HG03558 (cell line): ENCODE measurements at regions not wholly inside any gene's neighbourhood (a gene's known extent, or its start where the extent isn't known, plus 50 kb on each side); places are given as distances from the start of the nearest gene placed in this dataset.

Source experiments
- ATAC-seq: cut with Tn5 transposase; IDR thresholded peaks from one replicate; pipeline ENCODE4 v1.9.1; 2021; ENCODE audit warnings: moderate number of reproducible peaks; ENCODE audit not compliant: unreplicated experiment; ENCODE audit errors: extremely low read depth

DNA sequence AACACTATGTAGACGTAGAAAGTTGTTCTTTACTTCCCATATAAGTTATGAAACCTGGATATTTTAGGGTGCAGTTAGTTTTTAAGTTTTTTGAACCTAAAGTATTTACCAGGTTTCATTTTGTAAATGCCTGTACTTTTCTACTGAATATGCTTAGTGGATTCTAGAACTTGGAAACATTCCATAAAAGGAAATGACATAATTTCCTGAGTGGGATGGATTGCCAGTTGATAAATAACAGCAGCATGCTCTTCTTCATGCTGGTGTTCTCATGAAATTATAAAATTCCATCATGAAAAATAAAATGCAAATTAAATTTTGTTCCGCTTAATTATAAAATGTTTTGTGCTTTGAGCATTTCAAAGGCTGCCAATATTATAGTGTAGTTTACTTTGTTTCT, 362.2 kb upstream of the PCDH20 start:
- ATAC-seq = no peak

DNA sequence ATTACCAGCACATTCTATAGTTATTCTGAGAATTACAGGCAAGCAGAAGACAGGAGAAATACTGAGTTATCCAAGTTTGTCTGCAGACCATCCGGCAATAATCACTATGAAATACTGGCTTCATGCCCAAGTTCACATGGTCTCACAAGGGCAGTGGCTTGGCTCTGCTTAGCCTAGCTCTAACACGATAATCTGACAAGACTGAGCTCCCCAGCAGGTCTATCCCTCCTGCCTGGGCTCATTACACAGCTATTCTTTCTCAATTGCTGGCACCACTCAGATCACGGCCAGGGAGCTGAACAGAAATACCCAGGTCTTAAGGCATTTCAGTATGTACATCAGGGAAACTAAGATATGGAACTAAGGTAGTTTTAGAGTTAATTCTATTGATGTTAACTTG, 361.6 kb upstream of the PCDH20 start:
- ATAC-seq = no peak

DNA sequence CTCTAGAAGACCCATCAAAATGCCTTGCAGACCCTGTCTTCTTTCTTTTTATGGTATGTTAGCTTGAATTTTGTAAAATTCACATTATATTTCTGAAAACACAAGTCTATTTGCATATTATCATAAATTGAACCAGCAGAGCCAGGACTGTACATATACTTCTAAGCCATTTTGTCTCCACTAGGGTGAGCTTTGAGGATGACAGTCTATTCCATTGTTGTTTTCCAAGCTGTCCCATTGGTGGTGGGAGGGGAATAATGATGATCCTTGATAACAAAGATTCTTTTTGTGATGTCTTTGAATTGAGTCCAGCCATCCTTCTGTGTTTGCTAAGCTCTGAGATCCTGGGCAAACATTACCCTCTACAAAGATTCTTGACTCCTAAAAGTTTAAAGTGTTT, 359.3 kb upstream of the PCDH20 start:
- no peak for ATAC-seq

DNA sequence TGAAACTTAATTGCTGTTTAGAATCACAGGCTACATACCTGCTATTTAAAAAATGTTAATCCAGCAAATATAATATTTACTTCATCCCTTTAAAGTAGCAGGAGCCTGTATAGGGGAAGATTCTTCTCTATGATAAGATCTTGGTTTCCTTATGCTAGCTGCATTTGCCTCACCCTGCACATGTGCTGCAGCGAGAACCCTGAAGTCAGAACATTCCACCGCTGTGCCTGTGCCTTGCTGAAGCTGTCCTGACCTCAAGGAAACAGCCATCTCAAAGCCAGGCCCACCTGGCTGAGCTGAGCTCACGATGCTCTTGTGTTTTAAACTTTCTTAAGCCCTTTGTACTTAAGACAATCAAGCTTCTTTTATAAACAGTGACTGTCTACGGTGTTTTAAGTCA, 355.0 kb upstream of the PCDH20 start:
- ATAC-seq = no peak

DNA sequence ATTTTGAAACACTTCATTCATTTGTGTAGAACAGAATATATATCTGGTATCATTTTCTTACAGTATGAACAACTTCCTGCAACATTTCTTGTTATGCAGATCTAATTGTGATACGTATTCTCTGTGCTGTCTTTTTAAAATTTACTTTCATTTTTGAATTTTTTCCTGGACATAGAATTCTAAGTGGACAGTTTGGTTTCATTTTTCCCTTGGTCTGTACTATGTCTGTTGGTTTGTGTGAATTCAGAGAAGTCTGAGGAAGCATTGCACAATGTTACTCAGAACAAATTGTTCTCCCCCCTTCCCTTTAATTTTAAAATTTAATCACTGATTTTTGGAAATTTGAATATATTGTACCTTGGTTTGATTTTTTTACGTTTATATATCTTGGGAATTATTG, 352.5 kb upstream of the PCDH20 start:
- no peak for ATAC-seq

DNA sequence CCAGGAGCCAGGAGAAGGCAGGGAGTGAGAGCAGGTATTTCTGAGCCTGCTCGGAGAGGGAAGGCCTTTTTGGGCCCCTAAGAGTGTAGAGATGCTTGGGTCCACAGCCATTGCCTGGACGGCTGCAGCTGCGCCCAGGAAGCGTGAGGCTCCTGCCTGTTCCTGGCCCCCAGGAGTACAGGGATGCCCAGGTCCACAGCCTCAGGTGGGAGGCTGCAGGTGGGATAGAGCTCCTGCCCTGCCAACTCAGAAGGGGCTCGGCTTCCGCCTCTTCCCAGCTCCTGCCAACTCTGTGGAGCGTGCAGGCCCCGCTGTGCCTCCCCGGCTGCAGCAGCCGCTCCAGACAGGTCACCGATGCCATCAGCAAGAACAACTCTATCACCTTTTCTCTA, 351.0 kb upstream of the PCDH20 start:
- ATAC-seq = no peak

DNA sequence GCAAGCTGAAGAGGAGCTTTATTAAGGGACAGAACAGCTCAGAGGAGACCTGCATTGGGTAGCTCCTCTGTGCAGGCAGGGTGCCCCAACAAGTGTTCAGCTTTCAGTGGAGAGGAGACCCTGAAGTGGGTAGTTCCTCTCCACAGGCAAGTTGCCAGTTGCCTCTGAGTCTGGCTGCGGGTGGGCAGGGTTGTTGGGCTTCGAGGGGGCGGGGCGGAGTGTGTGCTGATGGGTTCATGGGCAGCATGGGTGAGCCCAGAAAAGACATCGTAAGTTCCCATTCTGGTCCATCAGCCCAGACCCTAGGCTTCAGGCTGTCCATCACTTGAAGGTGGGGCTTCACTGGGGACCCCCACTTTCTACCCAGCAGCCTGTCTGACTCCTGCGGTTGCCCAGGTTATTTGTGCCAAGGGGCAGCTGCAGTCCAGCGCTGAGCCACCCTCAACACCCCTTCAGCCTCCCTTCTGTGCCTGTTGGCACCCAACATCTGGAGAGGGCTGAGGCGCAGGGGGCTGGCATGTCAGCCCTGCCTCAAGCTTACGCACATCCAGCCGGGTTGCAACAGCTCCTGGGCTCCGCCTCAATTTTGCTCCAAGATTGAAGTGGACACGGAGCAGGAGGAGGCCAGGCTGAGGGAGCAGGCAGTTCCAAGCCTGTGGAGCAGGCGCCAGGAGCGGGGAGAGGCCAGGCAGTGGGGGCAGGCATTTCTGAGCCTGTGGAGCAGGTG, 350.5 kb upstream of the PCDH20 start:
- ATAC-seq = no peak

DNA sequence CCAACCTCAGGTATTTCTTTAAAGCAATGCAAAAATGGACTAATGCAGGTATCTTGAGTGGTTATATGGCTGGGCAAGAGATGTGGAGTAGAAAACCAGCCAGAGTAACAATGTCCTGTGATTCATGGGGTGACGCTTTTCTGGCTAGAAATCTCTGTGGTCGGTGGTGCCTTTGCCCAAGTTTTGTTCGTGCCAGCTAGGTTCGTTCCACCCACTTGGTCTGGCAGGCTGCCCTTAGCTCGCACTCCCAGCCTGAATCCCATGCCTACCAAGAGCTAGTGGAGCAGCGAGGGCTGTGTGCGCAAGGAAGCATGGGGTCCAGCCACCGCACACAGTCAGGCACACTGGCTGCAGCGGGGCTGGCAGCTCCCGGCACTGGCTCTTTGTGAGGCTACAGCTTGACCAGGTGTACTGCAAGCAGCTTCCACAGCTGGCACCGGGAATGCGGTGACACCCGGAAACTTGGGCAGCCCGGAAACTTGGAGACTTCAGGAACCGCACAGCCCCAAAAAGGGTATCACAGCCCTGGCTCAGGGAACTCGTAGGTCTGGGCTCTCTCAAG, 349.6 kb upstream of the PCDH20 start:
- ATAC-seq = no peak

DNA sequence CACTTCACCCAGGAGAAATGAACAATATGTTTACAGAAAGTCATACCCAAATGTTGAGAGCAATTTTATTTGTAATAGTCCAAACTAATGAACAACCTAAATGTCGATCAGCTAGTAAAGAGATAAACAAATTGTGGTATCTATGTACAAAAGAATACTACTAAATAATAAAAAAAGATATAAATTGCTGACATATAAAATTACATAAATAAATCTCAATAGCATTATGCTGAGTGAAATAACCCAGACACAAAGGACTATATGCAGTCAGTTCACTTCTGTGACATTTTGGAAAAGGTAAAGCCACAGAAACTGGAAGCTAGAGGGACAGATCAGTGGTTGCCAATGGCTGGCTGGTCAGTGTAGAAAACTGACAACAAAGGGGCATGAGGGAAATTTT, 346.0 kb upstream of the PCDH20 start:
- no peak for ATAC-seq

DNA sequence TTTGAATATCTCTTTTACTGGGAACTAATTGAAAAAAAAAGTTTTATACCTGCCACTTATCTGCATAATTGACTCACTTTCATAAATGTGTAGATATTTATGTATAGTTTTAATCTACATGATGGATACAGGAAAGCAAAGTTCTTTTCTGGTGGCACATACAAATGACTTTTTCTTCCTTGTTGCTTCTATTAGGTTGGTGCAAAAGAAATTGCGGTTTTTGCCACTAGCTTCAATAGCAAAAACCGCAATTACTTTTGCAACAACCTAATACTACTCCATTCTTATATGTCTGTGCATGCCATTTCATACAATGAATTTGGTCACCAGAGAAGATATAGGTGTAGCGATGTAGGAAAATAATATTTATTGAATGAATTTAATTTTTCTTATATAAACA, 344.5 kb upstream of the PCDH20 start:
- no peak for ATAC-seq

DNA sequence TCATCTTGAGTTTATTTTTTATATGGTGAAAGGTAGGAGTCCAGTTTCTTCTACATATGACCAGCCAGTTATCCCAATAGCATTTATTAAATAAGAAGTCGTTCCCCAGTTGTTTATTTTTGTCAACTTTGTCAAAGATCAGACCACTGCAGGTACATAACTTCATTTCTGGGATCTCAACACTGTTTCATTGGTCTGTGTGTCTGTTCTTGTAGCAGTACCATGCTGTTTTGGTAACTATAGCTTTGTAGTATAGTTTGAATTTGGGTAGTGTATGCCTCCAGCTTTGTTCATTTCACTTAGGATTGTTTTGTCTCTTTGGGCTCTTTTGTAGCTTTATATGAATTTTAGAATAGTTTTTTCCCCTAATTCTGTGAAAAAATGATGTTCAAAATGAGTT, 340.4 kb upstream of the PCDH20 start:
- no peak for ATAC-seq

DNA sequence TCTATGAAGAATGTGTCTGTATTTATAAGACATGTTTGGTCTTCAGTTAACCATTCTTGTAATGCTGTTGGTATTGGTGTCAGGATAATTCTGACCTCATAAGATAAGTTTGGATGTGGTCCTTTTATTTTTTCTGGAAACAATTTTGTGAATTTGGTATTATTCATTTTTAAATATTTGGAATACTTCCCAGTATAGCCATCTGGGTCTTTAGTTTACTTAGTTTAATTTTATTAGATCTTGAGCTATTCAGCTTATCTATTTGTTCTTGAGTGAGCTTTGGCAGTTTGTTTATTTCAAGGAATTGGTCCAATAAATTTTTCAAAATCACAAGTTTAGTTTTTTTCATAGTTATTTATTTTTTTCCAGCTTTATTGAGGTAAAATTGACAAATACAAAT, 335.4 kb upstream of the PCDH20 start:
- no peak for ATAC-seq

DNA sequence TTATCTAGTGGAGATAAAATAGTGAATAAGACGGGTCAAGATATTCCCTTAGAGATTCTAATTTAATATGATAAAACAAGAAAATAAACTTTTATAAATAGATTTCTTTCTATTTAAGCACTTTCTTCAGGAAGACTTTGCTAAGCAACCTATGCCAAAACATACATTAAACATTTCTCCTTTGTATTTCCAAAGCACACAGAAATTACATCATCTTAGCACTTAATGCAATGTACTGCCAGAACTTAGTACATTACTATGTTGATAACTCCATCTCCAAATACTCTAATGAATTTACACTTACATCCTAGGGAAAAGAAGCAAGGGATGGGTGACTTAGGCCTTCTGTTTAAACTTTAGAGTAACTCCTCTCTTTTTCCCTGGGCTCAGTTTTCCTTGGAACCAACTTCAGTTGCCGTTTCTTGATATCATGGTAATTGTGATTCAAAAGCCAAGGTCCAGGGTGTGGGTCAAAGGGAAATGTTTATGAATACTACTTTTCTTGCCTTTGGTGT, 322.6 kb upstream of the PCDH20 start:
- ATAC-seq = no peak

DNA sequence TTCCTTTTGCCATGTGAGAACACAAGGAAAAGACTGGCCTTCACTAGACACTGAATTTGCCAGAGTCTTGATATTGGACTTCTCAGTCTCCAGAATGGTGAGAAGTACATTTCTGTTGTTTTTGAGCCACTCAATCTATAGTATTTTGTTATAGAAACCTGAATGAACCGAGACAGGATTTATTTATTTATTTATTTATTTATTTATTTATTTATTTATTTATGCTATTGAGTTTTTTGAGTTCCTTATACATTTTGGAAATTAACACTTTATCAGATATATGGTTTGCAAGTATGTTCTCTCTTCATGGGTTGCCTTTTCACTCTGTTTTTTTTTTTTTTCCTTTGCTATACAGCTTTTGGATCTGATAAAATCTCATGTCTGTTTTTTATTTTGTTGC, 319.0 kb upstream of the PCDH20 start:
- ATAC-seq = no peak

DNA sequence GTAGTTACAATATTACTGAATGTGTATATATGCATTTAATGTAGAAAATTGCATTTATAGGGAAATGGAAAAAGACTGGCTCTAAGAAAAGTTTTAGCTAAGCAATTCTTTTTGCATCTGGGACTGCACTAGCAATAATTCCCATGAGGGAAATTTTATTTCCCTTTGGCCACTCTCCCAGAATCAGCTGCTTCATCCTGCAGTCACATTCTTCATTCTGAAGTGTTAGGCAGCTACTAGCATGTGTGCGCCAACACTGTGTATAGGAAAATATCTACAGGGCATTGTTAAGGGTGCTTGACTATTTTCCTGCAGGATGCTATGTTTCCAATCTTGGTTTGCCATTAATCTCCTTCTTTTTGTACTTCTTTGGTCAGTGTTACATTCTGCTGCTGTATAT, 312.8 kb upstream of the PCDH20 start:
- ATAC-seq = no peak

DNA sequence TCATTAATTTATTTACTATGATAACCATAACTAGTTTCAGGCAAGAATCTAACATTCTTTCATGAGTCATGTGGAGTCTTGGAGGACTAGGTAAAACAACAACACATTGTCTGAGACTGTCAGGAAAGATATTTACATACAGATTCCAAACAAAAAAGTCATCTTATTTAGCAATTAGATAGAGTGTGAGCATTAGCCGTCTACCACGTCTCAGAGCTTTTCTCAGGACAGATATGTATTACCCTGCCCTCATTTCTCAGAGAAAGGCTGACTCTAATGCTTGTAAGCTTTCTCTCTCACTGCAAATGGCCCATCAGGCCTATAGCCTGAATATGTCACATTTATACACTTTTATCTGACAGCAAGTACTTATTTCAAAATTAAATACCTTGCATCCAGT, 312.1 kb upstream of the PCDH20 start:
- no peak for ATAC-seq

DNA sequence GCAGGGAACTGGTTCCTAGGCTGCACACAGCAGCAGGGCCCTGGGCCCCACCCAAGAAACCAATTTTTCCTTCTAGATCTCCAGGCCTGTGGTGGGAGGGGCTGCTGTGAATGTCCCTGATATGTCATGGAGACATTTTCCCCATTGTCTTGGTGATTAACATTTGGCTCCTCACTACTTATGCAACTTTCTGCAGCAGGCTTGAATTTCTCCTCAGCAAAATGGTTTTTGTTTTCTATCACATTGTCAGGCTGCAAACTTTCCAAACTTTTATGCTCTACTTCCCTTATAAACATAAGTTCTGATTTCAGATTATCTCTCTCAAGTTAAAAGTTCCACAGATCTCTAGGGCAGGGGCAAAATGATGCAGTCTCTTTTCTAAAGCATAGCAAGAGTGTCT, 310.2 kb upstream of the PCDH20 start:
- ATAC-seq = no peak

DNA sequence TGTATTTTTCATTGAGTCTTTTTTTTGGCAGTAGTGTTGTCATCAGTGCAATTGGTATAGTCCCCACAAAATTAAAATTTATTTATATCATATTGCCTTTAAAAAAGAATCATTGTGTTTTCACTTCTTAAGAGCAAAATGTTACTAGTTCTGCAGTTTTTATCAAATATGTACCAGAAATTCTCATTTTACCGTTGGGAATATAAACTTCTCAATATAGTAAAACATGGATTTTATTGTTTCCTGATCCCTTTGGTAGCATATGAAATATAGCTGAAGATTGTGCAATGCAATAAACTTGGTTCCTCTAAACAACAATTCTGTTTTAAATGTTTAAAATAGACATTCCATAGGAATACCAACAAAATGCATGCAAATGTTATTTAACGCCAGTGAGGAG, 306.5 kb upstream of the PCDH20 start:
- ATAC-seq = no peak

DNA sequence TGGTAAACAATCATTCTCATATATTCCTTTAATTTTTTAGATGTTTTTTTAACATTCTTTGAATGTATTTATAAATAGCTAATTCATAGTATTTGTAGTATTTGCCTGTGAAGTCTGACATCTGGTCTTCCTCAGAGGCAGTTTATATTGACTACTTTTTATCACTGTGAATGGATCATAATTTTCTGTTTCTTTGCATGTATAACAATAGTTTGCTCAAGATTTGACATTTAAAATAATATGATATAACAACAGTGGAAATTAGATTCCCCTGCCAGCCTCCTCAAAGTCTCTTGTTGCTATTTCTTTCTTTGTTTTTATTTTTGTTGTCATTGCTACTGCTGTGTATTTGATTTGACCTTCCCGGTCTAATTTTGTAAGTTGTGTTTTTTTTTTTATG, 297.0 kb upstream of the PCDH20 start:
- no peak for ATAC-seq

DNA sequence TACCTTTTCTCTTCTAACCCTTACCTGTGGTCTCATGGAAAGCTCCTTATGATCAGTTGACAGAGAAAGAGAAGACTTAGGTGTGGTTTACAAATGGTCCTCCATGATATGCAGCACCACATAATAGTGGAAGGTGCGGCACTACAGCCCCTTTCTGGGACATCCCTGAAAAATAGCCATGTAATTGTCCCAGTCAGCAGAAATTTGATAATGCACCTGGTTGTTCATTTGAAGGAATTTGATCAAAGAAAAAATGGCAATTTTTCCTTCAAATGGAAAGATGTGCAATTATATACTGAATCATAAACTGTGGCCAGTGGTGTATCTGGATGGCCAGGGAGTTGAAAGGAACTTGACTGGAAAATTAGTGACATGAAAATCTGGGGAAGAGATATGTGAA, 293.6 kb upstream of the PCDH20 start:
- no peak for ATAC-seq

DNA sequence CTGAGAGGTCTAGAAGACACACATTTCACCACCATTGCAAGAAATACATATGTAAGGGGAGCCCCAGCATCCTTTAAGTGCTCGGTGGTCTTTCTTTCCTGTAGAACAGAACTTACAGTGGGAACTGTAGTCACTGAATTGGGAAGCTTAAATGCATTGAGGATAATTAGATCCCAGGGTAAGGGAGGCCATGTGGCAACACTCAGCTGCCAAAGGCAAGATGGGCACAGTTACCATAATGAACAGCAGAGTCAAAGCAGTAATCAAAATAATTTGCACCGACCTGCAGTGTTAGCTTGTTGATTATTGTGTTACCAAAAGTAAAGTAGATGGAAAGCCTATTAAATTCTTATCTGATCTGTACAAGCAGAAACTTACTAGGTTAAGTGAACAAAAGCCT, 291.2 kb upstream of the PCDH20 start:
- no peak for ATAC-seq

DNA sequence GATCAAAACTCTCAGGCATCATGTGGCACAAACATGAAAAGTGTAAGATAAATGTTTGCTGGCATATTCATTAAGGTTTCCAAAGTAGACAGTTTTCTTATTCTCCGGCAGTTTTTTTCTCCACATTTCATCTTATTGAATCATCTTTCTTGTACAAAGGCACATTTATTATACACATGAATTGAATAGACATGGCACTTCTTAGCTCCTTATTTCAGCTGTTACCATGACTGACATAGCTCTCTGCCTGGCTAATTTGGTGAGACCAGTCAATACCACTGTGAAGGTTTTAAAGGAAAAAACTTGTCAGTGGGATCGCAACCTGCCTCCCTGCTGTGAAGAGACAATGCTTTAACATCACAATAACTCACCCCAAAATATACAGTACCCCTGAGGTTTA, 285.0 kb upstream of the PCDH20 start:
- ATAC-seq = no peak
